Natural killer cell treated with Interleukin-12 subunit alpha and Interleukin-12 subunit beta and Interleukin-15 and Interleukin-18, amount 100 ng/mL, for 72 hours (primary cell): ENCODE measurements at regions not wholly inside any gene's neighbourhood (a gene's known extent, or its start where the extent isn't known, plus 50 kb on each side); places are given as distances from the start of the nearest gene placed in this dataset.
"Not testable (repeated sequence)": the region's sequence is repeated elsewhere in the genome, so short reads cannot be mapped to it uniquely, and the experiment has no call there.

Experiments
- ATAC-seq, 2 donors: fragments of 150-1000 bp; cut with Tn5 transposase in 1 of 2; sonication (Bioruptor Pico), chemical (Tn5 transposase) in 1 of 2; 2 replicates each; pipeline ENCODE4 v1.10.0; 2021
- DNase-seq: peaks from one replicate; pipeline ENCODE4 v3.0.0; 2022; ENCODE audit warnings: low spot score
- H3K27ac Mint-ChIP-seq, 2 donors: 1 replicate in 1 of 2; 2 replicates in 1 of 2; pipeline ENCODE4 v1.8.0; 2022; ENCODE audit warnings: mixed read lengths in 2 of 2, mild to moderate bottlenecking in 1 of 2, moderate library complexity in 1 of 2
- H3K27me3 Mint-ChIP-seq, 2 donors: 1 replicate in 1 of 2; 2 replicates in 1 of 2; pipeline ENCODE4 v1.8.0; 2022; ENCODE audit warnings: mixed read lengths in 2 of 2
- H3K36me3 Mint-ChIP-seq: one replicate; pipeline ENCODE4 v1.8.0; 2022; ENCODE audit warnings: mixed read lengths
- H3K4me1 Mint-ChIP-seq, 2 donors: 1 replicate in 1 of 2; 2 replicates in 1 of 2; pipeline ENCODE4 v1.8.0; 2022; ENCODE audit warnings: low read depth in 2 of 2, mixed read lengths in 2 of 2, mild to moderate bottlenecking in 1 of 2
- H3K4me3 Mint-ChIP-seq: one replicate; pipeline ENCODE4 v1.8.0; 2022; ENCODE audit warnings: mixed read lengths
- H3K9me3 Mint-ChIP-seq: 2 replicates; pipeline ENCODE4 v1.8.0; 2022; ENCODE audit warnings: mixed read lengths

GRCh38 chr6:168934660-168935627 lies 318.7 kb downstream of the THBS2 start:
- no peak for DNase-seq
- no peak for ATAC-seq
- H3K36me3 Mint-ChIP-seq, result no peaks in the 10 kb centered on the region
- H3K9me3 Mint-ChIP-seq, result no peaks in the 10 kb centered on the region
- H3K27me3 Mint-ChIP-seq, result peaks cover 10 to 22% of the 10 kb centered on the region in 2 donors
- no peak overlapping the region for H3K4me3 Mint-ChIP-seq
- H3K27ac Mint-ChIP-seq, result no peak overlapping the region
- no peaks in the 10 kb centered on the region for H3K4me1 Mint-ChIP-seq

GRCh38 chr6:168932171-168932570 lies 321.5 kb downstream of the THBS2 start:
- ATAC-seq, H3K27ac Mint-ChIP-seq, DNase-seq, H3K9me3 Mint-ChIP-seq, H3K4me3 Mint-ChIP-seq, H3K4me1 Mint-ChIP-seq, H3K36me3 Mint-ChIP-seq: not testable (repeated sequence)
- peaks cover 12 to 22% of the 10 kb centered on the region in 2 donors for H3K27me3 Mint-ChIP-seq

GRCh38 chr6:168931072-168931471 lies 322.6 kb downstream of the THBS2 start:
- H3K27me3 Mint-ChIP-seq, result peaks cover 11 to 20% of the 10 kb centered on the region in 2 donors
- not testable (repeated sequence) for H3K4me1 Mint-ChIP-seq, H3K36me3 Mint-ChIP-seq, H3K4me3 Mint-ChIP-seq, H3K27ac Mint-ChIP-seq, H3K9me3 Mint-ChIP-seq, DNase-seq, ATAC-seq

GRCh38 chr6:168929871-168930450 lies 323.7 kb downstream of the THBS2 start:
- DNase-seq (no peak), ATAC-seq (no peak)
- no peak overlapping the region for H3K27ac Mint-ChIP-seq
- no peaks in the 10 kb centered on the region for H3K9me3 Mint-ChIP-seq
- H3K4me3 Mint-ChIP-seq, result no peak overlapping the region
- peaks cover 7 to 11% of the 10 kb centered on the region in 2 donors for H3K27me3 Mint-ChIP-seq
- no peaks in the 10 kb centered on the region for H3K4me1 Mint-ChIP-seq
- H3K36me3 Mint-ChIP-seq, result no peaks in the 10 kb centered on the region

GRCh38 chr6:168928012-168928411 lies 325.6 kb downstream of the THBS2 start:
- DNase-seq (no peak), ATAC-seq (no peak)
- no peaks in the 10 kb centered on the region for H3K36me3 Mint-ChIP-seq
- H3K4me3 Mint-ChIP-seq, result no peak overlapping the region
- H3K27me3 Mint-ChIP-seq, result peaks cover 0 to 5% of the 10 kb centered on the region in 2 donors
- H3K9me3 Mint-ChIP-seq, result no peaks in the 10 kb centered on the region
- no peak overlapping the region for H3K27ac Mint-ChIP-seq
- no peaks in the 10 kb centered on the region for H3K4me1 Mint-ChIP-seq

GRCh38 chr6:168927026-168927425 lies 326.6 kb downstream of the THBS2 start:
- Mint-ChIP-seq H3K4me1 (no peaks in the 10 kb centered on the region), H3K4me3 (no peak overlapping the region), H3K27ac (no peak overlapping the region), H3K9me3 (no peaks in the 10 kb centered on the region), H3K27me3 (peaks cover 0 to 5% of the 10 kb centered on the region in 2 donors), H3K36me3 (no peaks in the 10 kb centered on the region)
- DNase-seq (no peak), ATAC-seq (no peak)

GRCh38 chr6:168926306-168926705 lies 327.3 kb downstream of the THBS2 start:
- Mint-ChIP-seq H3K36me3 (no peaks in the 10 kb centered on the region), H3K4me3 (no peak overlapping the region), H3K4me1 (no peaks in the 10 kb centered on the region), H3K27ac (no peak overlapping the region), H3K9me3 (no peaks in the 10 kb centered on the region), H3K27me3 (peaks cover 0 to 5% of the 10 kb centered on the region in 2 donors)
- DNase-seq, result no peak
- ATAC-seq, result no peak

- Mint-ChIP-seq H3K36me3 (no peaks in the 10 kb centered on the region), H3K4me3 (no peak overlapping the region), H3K4me1 (no peaks in the 10 kb centered on the region), H3K27ac (no peak overlapping the region), H3K27me3 (peaks cover 0 to 5% of the 10 kb centered on the region in 2 donors), H3K9me3 (no peaks in the 10 kb centered on the region)
- DNase-seq, result no peak
- no peak for ATAC-seq
Observed at GRCh38 chr6:168925671-168926070, 328.0 kb downstream of the THBS2 start.

- no peak overlapping the region for H3K27ac Mint-ChIP-seq
- peaks cover 0 to 5% of the 10 kb centered on the region in 2 donors for H3K4me1 Mint-ChIP-seq
- no peak for ATAC-seq
- H3K27me3 Mint-ChIP-seq, result peaks cover 0 to 5% of the 10 kb centered on the region in 2 donors
- H3K4me3 Mint-ChIP-seq, result no peak overlapping the region
- DNase-seq, result no peak
- no peaks in the 10 kb centered on the region for H3K9me3 Mint-ChIP-seq
- no peaks in the 10 kb centered on the region for H3K36me3 Mint-ChIP-seq
Observed at GRCh38 chr6:168923171-168923570, 330.5 kb downstream of the THBS2 start.

GRCh38 chr6:168922436-168922835 lies 331.2 kb downstream of the THBS2 start:
- H3K27me3 Mint-ChIP-seq, result peaks cover 0 to 5% of the 10 kb centered on the region in 2 donors
- H3K4me3 Mint-ChIP-seq, result no peak overlapping the region
- no peak overlapping the region for H3K27ac Mint-ChIP-seq
- DNase-seq (no peak), ATAC-seq (no peak)
- peaks cover 0 to 5% of the 10 kb centered on the region in 2 donors for H3K4me1 Mint-ChIP-seq
- no peaks in the 10 kb centered on the region for H3K36me3 Mint-ChIP-seq
- H3K9me3 Mint-ChIP-seq, result no peaks in the 10 kb centered on the region

- no peak for DNase-seq
- ATAC-seq, result no peak
- Mint-ChIP-seq H3K27ac (no peak overlapping the region), H3K27me3 (peaks cover 0 to 2% of the 10 kb centered on the region in 2 donors), H3K4me1 (peaks cover 0 to 5% of the 10 kb centered on the region in 2 donors), H3K4me3 (no peak overlapping the region), H3K36me3 (no peaks in the 10 kb centered on the region), H3K9me3 (no peaks in the 10 kb centered on the region)
Observed at GRCh38 chr6:168920289-168920688, 333.4 kb downstream of the THBS2 start.

- H3K36me3 Mint-ChIP-seq, result no peaks in the 10 kb centered on the region
- peak overlapping the region in 1 of 2 donors; percentile 29 for H3K27ac Mint-ChIP-seq
- H3K4me1 Mint-ChIP-seq, result peaks cover 0 to 5% of the 10 kb centered on the region in 2 donors
- no peaks in the 10 kb centered on the region for H3K9me3 Mint-ChIP-seq
- peaks cover 0 to 6% of the 10 kb centered on the region in 2 donors for H3K27me3 Mint-ChIP-seq
- no peak for DNase-seq
- no peak overlapping the region for H3K4me3 Mint-ChIP-seq
- ATAC-seq, result no peak
Observed at GRCh38 chr6:168919470-168920179, 334.0 kb downstream of the THBS2 start.

GRCh38 chr6:168916576-168917211 lies 337.0 kb downstream of the THBS2 start:
- H3K36me3 Mint-ChIP-seq, result no peaks in the 10 kb centered on the region
- no peaks in the 10 kb centered on the region for H3K9me3 Mint-ChIP-seq
- H3K4me1 Mint-ChIP-seq, result peaks cover 0 to 9% of the 10 kb centered on the region in 2 donors
- ATAC-seq (no peak), DNase-seq (no peak)
- H3K4me3 Mint-ChIP-seq, result no peak overlapping the region
- peak overlapping the region in 1 of 2 donors; percentile 41 for H3K27ac Mint-ChIP-seq
- peaks cover 0 to 10% of the 10 kb centered on the region in 2 donors for H3K27me3 Mint-ChIP-seq
